ENCODE measurements at regions not wholly inside any gene's neighbourhood (a gene's known extent, or its start where the extent isn't known, plus 50 kb on each side); places are given as distances from the start of the nearest gene placed in this dataset.

GRCh38 chr6:23446469-23446967 lies 679.5 kb upstream of the NRSN1 start:
- DNase-seq (ENCODE audit: low read depth in 2 of 3, low spot score in 2 of 3) = peak in 2 of 3 donors; percentile 5 to 45

GRCh38 chr6:23447731-23448130 lies 678.3 kb upstream of the NRSN1 start:
- DNase-seq (ENCODE audit: low read depth in 2 of 3, low spot score in 2 of 3) = no peak

- DNase-seq (ENCODE audit: low read depth in 2 of 3, low spot score in 2 of 3) = no peak
These were observed 677.7 kb upstream of the NRSN1 start for GRCh38 chr6:23448281-23448680.

- no peak for DNase-seq (ENCODE audit: low read depth in 2 of 3, low spot score in 2 of 3)
These were observed 671.7 kb upstream of the NRSN1 start for GRCh38 chr6:23454080-23454976.

DNA sequence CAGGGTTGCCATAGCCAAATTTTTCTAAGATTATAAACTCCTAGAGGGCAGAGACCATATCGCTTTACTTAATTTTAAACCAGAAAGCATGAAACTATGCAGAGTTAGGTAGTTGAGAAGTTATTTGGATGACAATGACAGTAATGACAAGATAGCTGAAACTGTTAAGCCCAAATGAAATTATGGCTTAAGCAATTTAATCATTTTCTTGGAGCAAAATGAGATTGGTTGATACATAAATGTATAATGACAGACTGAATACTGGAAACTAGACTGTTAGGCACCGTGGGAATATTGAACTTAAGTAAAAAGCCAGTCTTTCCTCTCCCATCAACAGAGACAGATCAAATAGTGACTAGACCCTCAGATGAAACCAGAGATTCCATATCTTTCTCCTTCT lies 670.3 kb upstream of the NRSN1 start:
- no peak for DNase-seq (ENCODE audit: low read depth in 2 of 3, low spot score in 2 of 3)

- DNase-seq (ENCODE audit: low read depth in 2 of 3, low spot score in 2 of 3) = no peak
These were observed 669.6 kb upstream of the NRSN1 start for GRCh38 chr6:23456396-23456795.

DNA sequence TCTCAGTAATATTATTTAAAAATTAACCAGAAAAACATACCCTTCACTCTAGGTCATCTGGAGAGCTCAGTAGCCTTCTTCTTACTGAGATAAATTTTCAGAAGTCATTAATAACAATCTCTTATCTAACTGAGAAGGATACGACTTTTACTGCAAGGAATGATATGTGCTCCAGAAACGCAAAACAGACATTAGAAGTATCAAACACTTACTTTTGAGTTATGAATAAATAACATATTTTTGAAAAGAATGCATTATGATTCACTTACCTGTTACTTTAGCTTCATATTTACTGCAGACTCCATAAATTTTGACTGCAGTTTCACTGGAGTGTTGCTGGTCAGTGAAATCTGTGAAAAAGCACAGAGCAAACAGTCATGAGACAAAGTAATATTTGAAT lies 668.7 kb upstream of the NRSN1 start:
- no peak for DNase-seq (ENCODE audit: low read depth in 2 of 3, low spot score in 2 of 3)

GRCh38 chr6:23465912-23466311 lies 660.1 kb upstream of the NRSN1 start:
- no peak for DNase-seq (ENCODE audit: low read depth in 2 of 3, low spot score in 2 of 3)

DNA sequence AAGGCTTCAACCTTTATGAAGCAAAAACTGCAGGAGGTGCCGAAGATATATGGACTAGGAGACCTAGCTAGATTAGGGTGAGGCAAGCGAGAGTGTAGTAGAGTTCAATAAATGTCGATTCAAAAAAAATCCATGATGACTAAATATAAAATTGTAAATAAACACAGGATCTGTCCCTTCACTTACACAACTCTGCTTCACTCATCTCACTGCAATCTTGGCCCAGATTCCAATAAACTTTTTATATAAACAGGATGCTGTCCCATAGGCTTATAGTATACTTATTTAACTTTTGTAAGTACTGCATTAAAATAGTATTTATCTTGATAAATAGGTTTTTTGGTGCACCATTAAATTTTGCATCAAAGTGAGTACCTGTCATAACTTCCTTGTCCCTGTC lies 648.4 kb upstream of the NRSN1 start:
- no peak for DNase-seq (ENCODE audit: low read depth in 2 of 3, low spot score in 2 of 3)

- DNase-seq (ENCODE audit: low read depth in 2 of 3, low spot score in 2 of 3) = no peak
These were observed 647.7 kb upstream of the NRSN1 start for GRCh38 chr6:23478312-23478711.

DNA sequence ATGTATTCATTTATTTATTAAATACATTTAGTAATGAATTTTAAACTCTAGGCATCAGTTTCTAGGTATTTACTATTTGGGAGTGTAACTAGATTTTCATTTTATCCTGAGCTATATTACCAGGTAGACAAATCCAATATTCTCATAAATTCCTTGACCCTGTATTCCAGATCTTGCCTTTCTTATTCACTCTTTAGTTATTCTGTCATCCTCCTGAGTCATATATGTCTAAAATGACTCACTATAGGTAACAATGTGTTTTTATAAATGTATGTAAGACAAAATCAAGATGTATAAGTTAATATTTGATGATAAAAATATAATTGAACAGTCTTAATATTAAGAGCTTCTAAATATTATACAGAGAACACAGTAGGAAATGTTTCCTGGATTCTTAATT lies 642.1 kb upstream of the NRSN1 start:
- no peak for DNase-seq (ENCODE audit: low read depth in 2 of 3, low spot score in 2 of 3)

DNA sequence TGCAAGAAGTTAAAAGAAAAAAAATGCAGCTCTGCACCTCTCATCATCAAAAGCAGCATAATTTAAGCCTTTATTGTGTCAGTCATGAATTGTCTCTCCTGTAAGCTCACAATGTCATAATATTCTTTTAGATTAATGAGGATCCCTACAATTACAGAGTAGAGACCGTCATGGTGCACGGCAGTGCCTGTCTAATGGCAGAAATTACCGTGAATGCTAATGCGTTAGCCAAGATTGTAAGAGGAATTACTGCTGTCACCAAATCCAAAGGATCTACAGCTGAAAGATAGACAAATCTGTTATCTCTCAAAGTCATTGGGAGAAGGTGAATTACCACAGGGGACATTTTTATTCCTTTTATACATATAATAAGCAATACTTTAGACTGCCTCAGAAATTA lies 631.6 kb upstream of the NRSN1 start:
- no peak for DNase-seq (ENCODE audit: low read depth in 2 of 3, low spot score in 2 of 3)

DNA sequence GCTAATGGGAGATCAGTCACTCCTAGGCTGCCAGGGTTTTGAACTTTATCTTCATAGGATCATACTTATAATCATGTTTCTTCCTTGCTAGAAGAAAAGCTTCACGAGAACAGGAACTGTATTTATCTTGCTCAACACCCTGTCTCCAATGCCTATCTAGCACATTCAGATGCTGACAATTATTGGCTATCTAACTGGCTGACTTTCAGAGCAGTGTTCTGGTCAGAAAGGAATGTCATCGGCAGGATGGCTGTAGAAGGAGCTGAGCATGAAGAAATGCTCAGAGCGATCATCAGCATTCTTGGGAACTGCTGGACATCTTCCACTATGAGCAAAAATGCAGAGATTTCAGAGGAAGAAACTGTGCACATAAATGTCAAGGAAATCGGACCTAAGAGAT lies 628.0 kb upstream of the NRSN1 start:
- peak in 2 of 3 donors; percentile 18 to 48 for DNase-seq (ENCODE audit: low read depth in 2 of 3, low spot score in 2 of 3)

DNA sequence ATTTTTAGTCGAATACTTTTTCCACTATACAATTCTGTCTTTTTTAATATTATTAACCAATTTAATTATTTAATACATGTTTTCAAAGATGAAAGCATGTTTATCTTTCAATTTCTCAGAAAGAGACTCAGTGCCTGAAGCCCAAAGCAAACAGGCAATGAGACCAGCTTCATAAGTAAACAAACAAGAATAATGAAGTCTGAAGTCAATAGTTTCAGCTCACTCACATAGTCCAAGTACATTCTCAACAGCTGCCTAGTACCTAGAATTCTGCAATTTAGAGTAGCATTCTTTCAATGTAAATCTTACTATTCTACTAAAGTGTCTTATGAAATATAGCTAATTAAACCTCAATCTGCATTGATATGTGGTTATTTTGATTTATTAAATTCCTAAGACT lies 626.5 kb upstream of the NRSN1 start:
- DNase-seq (ENCODE audit: low read depth in 2 of 3, low spot score in 2 of 3) = no peak

- DNase-seq (ENCODE audit: low read depth in 2 of 3, low spot score in 2 of 3) = no peak
These were observed 622.8 kb upstream of the NRSN1 start for GRCh38 chr6:23503173-23503572.

DNA sequence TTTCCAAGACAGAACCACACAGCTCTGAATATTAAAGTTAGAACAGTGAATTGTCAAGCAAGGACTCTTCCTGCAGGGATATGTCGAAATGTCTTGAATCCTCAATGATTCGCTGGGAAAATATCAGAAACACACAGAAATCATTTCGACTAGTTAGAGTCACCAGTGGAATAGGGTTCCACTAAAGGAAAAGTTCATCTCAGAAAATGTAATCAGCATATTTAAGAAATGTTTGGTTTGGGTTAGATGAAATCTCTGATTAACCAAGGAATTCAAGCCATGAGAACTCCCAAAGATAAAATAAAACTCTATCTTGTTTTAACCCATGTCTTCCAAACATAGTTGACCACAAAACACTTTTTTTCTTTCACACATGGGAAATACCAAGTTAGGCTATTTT lies 621.0 kb upstream of the NRSN1 start:
- DNase-seq (ENCODE audit: low read depth in 2 of 3, low spot score in 2 of 3) = no peak

GRCh38 chr6:23510778-23511510 lies 615.1 kb upstream of the NRSN1 start:
- DNase-seq (ENCODE audit: low read depth in 2 of 3, low spot score in 2 of 3) = no peak

- DNase-seq (ENCODE audit: low read depth in 2 of 3, low spot score in 2 of 3) = no peak
These were observed 614.2 kb upstream of the NRSN1 start for GRCh38 chr6:23511817-23512216.

GRCh38 chr6:23518294-23518693 lies 607.7 kb upstream of the NRSN1 start:
- no peak for DNase-seq (ENCODE audit: low read depth in 2 of 3, low spot score in 2 of 3)

GRCh38 chr6:23522792-23523547 lies 603.0 kb upstream of the NRSN1 start:
- no peak for DNase-seq (ENCODE audit: low read depth in 2 of 3, low spot score in 2 of 3)

- no peak for DNase-seq (ENCODE audit: low read depth in 2 of 3, low spot score in 2 of 3)
These were observed 602.2 kb upstream of the NRSN1 start for GRCh38 chr6:23523771-23524170.

Data from hematopoietic multipotent progenitor cell (in vitro differentiated cells).